Medulla oblongata (tissue), 1 donor: ENCODE measurements at regions not wholly inside any gene's neighbourhood (a gene's known extent, or its start where the extent isn't known, plus 50 kb on each side); places are given as distances from the start of the nearest gene placed in this dataset.
"Not testable (repeated sequence)": the region's sequence is repeated elsewhere in the genome, so short reads cannot be mapped to it uniquely, and the experiment has no call there.

ENCODE experiments used
- DNase-seq: peaks from one replicate; pipeline ENCODE4 v3.0.0-alpha.2; 2015; ENCODE audit errors: extremely low spot score

DNA sequence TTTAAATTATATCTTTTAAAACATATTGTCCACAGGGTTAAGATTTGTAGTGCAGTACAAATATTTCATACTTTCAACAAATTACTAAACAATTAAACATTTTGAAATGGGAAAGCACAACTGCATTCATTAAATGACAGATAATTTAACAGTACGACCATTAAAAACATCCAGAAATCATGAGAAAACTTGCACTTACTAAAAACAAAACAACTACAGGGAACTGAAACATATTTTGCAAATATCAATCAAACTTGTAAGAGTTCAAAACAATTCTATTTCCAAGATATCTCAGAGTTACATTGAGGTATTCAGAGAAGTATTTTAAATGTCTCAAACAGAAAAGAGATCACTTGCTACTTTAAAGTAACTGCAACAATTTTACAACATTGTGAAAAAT lies 478.5 kb upstream of the PCDH10 start:
- no peak for DNase-seq

DNA sequence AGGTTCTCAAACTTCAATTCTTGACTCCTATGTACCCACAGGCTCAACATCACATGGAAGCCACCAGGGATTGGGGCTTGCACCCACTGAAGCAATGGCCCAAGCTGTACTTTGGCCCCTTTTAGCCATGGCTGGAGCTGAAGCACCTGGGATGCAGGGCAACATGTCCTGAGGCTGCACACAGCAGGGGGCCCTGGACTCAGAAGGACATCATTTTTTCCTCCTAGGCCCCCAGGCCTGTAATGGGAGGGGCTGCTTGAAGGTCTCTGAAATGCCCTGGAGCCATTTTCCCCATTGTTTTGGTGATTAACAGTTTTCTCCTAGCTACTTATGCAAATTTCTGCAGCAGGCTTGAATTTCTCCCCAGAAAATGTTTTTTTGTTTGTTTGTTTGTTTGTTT lies 465.1 kb upstream of the PCDH10 start:
- no peak for DNase-seq

DNA sequence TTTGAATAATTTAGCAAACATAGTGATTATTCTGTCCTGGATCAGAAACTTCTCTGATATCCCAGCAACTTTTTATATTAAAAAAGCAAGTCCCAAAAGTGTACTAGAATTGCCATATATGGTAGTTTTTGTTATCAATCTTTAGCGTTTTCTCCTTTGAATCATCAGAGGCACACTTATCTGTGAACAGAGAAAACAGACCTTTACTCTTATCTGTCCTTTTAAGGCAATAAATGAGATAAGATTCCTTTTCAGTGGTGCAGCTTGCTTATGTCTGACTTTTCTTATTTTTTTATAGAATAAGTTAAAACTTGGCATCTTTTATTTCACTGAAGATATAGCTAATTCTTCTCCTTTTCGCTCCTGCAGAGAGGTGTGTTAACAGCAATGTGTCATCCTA lies 458.1 kb upstream of the PCDH10 start:
- DNase-seq, result no peak

DNA sequence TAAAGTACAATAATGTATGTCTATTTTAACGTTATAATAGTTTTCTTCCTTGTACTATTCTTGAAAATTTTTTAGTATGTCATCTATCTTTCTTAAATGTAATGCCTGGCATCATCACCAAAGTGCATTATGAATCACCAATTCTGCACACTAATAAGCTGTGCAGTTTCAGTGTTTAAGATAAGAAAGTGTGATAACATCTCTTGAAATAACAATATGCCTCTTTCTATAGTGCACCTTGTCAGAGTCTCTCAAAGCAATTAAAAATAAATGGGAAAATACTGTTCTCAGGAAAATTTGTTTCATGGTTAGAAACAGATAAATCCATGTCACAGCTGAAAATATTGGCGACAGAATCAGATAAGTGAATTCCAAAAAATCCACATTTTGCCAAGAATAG lies 457.4 kb upstream of the PCDH10 start:
- DNase-seq, result no peak

DNA sequence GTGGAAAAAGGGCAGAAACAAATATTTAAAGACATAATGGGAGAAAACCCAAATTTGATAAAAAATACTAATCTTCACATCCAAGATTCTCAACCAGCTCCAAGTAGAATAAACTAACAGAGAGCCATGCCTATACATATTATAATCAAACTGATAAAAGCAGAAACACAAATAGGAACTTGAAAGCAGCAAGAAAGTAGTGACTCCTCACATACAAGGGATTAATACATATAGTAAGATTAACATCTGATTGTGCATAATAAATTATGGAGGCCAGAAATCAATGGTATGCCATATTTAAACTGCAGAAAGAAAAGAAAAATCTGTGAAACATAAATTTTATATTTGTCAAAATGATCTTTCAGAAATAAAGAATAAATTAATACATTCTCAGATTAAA lies 454.3 kb upstream of the PCDH10 start:
- DNase-seq, result no peak

DNA sequence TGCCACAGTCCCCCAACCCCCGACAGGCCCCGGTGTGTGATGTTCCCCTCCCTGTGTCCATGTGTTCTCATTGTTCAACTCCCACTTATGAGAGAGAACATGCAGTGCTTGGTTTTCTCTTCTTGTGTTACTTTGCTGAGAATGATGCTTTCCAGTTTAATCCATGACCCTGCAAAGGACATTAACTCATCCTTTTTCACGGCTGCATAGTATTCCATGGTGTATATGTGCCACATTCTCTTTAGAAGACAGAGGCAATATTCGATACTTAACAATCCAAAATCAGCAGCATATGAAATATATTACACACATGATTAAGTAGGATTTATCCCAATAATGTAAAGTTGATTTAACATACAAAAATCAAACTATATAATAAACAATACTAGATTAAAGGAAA lies 451.6 kb upstream of the PCDH10 start:
- DNase-seq, result not testable (repeated sequence)

DNA sequence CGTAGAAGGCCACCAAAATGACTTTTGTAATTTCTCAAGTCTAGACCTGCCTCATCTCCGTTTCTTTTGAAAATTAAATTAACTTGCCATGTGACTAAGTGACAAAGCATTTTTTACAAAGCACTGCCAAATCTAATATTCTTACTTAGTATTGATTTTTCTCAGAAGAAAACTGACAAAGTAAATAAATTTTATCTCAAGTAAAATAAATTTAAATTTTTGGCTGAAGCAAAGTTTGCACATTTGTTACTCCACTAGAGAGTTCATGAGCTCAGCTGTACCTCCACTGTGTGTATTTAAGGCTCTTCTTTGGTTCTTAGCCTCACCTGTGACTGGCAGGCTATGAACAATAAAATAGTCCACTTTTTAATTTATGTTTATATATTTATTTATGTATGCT lies 441.1 kb upstream of the PCDH10 start:
- no peak for DNase-seq

DNA sequence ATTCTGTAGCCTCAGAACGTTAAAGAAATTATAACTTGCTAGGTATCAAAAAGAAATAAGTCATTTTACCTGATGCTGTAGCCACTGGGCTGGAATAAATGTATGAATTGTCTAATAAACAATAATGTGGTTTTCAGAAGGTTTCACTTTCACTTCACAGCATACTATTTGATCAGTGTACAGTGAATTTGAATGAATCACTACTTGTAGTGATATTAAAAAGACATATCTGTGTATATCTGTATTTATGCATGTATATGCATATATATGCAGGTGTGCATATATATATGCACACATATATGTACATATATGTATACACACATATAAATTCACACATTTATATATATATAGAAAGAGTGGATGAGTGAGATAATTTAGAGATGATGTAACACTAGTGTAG lies 440.0 kb upstream of the PCDH10 start:
- no peak for DNase-seq

DNA sequence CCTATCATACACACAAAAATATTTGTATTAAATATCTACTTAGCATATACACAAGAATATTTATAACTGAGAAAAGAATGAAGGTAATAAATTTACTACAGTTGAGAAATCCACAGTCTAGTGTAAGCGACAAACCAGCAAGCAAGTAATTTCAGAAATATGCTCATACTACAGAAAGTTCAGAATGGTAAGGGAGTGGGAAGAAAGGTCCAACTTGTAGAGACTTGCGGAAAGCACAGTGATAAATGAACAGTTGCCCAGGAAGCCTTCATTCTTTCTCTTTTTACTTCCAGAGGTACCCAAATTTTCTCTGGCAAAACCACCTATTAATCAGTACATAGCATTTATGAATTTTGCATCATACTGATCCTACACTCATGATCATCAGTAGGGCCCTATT lies 438.1 kb upstream of the PCDH10 start:
- no peak for DNase-seq

DNA sequence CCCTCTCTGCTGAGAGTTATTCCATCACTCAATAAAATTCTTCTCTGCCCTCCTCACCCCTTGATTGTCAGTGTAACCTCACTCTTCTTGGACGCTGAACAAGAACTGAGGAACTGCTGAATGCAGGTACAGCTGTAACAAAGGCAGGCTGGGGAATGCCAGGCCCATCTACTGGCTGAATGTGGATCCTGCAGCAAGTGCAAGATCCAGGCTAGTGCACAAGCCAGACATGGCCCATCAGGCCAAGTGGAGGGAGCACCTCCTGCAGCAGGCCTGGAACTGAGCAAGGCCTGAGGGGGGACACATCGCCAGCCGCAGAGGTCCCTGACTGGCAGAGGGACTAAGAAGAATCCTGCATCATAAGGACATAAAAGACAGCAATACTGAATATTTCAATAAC lies 411.8 kb upstream of the PCDH10 start:
- no peak for DNase-seq

DNA sequence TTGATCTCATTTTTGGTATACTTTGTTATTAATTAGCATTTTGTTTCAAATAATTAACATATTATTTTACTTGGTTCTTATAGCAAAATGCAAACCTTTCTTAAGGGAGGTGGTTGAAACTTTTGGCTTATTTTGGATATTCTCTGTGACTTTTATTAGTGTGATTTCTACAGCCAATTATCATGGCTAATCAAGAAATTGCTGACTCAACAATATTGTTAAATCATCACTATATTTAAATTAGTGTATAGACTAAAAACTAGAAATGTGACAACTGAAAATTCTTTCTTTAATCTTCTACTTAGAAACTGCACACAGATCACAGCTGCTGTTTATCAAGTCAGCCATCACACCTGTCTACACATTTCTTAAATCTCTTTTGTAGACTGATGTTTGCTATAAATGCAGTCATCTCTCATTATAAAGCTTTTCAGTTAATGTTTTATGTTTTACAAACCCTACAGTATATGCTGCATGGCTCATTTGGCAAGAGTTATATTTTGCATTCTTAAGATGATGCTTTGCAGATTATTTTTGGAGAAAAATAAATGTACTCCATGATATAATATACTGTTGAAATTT lies 389.8 kb upstream of the PCDH10 start:
- DNase-seq, result no peak

DNA sequence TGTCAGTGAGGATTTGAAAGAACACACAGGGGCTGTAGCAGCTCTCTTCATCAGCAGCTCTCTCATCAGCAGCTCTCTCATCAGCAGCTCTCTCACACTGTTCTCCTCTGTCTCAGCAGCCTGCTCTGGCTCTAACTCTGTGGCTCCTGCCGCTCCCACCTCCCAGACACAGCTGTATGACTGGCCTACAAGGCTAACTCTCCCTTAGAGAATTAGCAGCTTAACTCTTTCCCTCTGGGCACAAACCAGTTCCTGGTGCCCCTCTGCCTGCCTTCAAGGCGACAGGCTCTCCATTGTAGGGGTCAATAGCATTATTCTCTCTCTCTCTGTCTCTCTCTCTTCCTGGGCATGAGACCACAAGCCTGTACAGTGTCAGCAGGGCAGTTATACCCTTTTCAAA lies 385.6 kb upstream of the PCDH10 start:
- DNase-seq, result no peak

DNA sequence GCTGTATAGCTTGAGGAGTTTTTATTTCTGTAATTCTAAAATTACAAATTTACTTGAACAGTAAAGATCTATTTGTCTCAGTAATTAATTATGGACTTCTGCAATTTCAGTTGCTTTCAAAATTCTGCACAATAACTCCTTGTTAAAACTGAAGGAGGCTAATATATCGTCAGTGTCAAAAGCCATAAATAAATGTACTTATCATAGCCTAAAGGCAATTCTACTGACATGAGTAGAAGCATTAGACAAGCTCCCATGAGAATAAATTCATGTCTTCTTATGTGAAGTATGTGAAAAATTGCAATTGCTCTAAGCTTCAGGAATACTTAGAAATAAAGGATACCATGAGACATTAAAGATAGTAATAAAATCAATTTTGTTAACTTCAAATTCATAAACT lies 381.2 kb upstream of the PCDH10 start:
- no peak for DNase-seq

DNA sequence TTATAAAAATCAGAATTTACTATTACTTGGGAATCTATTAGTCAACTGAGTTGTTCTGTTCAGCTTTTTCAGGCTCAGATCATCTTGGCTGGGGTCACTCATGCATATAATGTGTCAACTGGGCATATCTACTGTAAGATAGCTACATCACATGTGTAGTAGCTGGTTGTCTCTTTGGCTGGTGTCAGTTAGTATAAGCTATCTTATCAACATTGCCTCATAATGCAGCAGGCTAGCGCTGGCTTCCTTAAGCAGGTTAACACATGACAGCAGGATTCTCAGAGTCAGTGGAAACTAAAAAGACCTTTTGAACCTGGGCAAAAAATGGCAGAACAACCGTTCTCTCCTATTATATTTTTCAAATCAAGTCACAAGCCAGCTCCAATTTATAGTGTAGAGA lies 378.3 kb upstream of the PCDH10 start:
- no peak for DNase-seq

DNA sequence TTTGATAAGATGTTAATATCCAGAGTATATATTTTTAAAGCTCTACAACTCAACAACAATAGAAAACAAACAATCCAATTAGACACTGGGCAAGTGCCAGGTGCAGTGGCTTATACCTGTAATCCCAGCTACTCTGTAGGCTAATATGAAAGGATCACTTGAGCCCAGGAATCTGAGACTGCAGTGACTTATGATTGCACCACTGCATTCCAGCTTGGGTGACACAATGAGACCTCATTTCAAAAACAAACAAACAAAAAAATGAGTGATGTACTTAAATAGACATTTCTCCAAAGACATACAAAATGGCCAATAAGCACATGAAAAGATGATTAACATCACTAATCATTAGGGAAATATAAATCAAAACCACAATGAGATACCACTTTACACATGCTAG lies 356.8 kb upstream of the PCDH10 start:
- no peak for DNase-seq

DNA sequence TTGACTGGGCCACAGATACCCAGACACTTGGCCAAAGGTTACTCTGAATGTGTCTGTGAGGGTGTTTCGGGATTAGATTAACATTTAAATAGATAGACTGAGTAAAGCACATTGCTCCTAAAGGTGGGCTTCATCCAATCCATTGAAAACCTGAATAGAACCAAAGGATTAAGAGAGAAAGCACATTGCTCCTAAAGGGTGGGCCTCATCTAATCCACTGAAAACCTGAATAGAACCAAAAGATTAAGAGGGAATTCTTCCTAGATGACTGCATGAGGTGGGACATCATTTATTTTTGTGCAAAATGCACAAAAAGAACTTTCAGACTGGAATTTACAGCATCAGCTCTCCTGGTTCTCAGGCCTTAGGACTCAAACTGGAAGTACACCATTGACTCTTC lies 351.2 kb upstream of the PCDH10 start:
- DNase-seq, result no peak

DNA sequence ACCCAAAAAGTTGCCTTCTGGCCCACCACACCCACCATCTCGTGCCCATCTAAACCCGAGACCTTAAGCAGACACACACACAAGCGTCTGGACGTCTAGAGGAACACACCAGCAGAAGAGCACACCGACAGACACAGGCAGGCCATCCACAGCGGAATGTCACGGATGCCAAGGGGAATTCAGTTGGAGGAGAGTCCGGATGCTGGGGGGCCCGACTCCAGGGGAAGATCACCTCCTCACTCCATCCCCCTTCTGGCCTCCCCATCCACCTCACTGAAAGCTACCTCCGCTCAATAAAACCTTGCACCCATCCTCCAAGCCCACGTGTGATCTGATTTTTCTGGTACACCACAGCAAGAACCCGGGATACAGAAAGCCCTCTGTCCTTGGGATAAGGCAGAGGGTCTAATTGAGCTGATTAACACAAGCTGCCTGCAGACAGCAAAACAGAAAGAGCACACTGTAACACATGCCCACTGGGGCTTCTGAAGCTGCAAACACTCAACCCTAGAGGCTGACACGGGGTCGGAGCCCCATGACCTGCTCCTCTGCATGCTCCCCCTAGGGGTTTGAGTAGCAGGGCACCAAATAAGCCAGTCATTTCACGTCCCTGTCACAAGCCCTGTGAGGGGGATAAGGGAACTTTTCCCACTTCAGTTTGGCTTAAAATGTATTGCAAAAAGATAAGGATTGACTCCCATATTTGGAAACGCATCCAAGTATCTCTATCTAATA lies 339.6 kb upstream of the PCDH10 start:
- no peak for DNase-seq

DNA sequence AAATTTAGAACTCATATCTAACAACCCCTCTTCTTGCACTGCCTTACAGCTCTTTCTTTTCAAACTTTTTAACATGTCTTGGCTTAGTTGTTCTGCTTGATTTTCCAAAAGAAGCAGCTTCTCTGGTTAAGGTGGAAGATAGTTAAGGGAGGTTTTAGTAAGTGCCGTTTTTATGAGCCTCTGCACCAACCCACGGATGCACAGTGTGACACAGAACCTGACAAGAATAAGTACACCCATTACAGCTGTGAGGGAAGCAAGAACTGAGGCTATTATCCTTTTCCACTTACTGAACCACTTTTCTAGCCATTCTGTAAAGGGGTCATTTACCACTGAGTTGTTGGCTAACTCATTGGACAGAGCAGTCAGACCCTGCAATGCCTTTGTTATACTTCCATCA lies 336.0 kb upstream of the PCDH10 start:
- not testable (repeated sequence) for DNase-seq

DNA sequence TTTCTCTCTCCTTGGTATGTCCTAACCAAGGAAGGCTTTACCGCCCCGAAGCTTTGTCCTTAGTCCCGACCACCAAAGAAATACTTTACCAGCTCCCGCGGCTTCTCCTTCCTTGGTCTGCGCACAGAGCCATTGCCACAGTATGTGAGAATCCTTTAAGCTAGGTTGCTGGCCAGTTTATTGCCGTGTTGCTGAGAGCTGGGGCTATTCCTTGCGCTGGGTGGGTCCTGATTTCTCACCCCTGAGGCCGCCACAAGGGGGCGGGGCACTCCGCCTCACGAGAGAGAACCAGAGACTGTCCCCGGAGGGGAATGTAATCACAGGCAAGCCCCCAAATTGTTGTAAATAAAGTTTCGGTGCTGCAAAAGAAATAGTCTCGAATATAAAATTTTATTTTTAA lies 331.0 kb upstream of the PCDH10 start:
- DNase-seq, result no peak

DNA sequence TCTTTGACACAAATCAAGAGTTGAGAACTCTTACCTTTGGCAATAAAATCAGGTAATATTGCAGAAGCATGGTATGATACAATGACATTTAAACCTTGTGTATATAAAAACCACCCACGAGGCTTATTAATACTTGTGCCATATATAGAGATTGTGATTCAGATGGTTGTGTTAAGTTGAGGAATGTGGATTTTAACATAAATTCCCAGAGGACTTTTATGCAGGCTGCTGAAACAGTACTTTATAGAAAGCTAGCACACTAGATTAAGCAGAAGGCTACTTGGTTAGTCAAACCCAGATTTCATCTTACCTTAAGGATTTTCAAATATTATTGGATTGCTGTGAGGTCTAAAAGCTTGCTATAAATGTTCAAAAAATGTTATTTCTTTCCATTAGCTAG lies 325.7 kb upstream of the PCDH10 start:
- DNase-seq, result no peak

DNA sequence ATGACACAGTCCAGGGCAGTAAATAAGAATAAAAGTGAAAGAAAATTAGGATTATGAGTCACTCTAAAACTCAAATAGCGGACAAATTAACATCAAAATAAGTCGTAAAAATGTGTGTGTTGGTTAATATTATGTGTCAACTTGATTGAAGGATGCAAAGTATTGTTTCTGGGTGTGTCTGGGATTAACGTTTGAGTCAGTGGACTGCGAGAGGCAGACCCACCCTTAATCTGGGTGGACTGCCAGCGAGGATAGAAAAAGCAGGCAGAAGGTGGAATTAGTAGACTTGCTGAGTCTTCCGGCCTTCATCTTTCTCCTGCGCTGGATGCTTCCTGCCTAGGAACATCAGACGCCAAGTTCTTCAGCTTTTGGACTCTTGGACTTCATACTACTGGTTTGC lies 324.3 kb upstream of the PCDH10 start:
- DNase-seq, result no peak

DNA sequence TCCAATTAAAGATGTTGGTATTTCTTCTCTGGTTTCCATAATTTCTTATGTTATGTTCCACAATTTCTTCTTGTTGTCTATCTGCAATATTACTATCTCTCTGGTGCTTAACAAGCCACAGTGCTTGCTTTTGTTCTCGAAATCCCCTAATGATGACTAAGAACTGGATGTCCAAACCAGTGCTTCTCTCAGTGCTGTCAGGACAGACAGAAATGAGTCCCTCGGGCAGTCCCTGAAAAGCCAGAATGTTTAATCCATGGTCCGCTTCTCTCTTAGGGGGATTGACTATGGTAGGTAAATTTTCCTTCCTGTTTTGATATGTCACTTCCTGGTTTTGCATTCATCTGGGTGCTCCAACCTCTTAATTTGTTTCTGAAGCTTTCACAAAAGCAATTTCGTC lies 321.6 kb upstream of the PCDH10 start:
- DNase-seq, result no peak

DNA sequence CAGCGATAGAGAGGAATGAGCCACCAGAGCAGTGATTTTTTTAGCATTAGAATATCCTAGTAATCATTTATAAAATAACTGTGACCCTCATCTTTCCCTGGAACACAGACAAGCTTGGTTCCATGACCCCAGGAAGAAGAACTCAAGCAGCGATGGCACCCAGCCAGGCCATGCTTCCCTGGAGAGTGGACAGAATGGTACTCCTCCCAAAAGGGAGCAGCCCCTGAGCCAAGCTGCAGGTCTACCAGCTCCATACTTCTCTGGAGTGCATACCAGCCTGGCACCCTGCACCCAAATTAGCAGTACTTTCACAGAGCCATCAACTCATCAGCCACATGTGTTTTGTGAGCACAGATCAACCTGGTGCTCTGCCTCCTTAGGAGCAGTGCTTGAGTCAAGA lies 310.9 kb upstream of the PCDH10 start:
- DNase-seq, result no peak

DNA sequence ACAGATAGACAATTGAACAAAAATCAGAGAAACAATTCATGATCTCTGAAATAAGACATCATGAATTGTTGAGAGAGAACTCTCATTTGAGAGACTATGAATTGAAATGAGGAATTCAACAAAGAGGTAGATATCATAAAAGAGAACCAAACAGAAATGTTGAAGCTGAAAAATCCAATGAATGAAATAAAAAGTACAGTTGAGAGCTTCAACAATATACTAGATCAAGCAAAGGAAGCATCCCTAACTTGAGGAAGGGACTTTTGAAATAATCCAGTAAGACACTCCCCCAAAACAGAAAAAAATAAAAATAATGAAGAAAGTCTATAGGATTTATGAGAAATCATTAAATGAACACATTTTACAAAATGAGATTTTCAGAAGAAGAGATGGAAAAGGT lies 310.0 kb upstream of the PCDH10 start:
- no peak for DNase-seq
